Smooth muscle cell (in vitro differentiated cells): ENCODE measurements at regions not wholly inside any gene's neighbourhood (a gene's known extent, or its start where the extent isn't known, plus 50 kb on each side); places are given as distances from the start of the nearest gene placed in this dataset.

ENCODE experiments used
- DNase-seq: peaks from one replicate; lab custom pipeline; 2025; ENCODE audit not compliant: unreplicated experiment; lab: John Stamatoyannopoulos, UW
- H2AFZ ChIP-seq: fragments of 200-600 bp; sonication (generic); 2 replicates; pipeline ENCODE4 v1.6.0; 2016; ENCODE audit warnings: antibody characterized with exemption, low read depth, mild to moderate bottlenecking
- H3F3A ChIP-seq: fragments of 200-600 bp; sonication (generic); 2 replicates; pipeline ENCODE4 v1.6.0; 2017; ENCODE audit warnings: antibody characterized with exemption, low read depth
- H3K27ac ChIP-seq: fragments of 200-600 bp; sonication (generic); 2 replicates; pipeline ENCODE4 v1.5.1; 2016; ENCODE audit warnings: low read depth, mild to moderate bottlenecking
- H3K27me3 ChIP-seq: fragments of 200-600 bp; sonication (generic); 2 replicates; pipeline ENCODE4 v1.6.1; 2016; ENCODE audit warnings: low read depth, mild to moderate bottlenecking
- H3K36me3 ChIP-seq: fragments of 200-600 bp; sonication (generic); 2 replicates; pipeline ENCODE4 v1.5.1; 2016; ENCODE audit warnings: low read depth
- H3K4me1 ChIP-seq: fragments of 200-600 bp; sonication (generic); 2 replicates; pipeline ENCODE4 v1.5.1; 2016; ENCODE audit warnings: low read depth
- H3K4me2 ChIP-seq: fragments of 200-600 bp; sonication (generic); 2 replicates; pipeline ENCODE4 v1.6.0; 2016; ENCODE audit warnings: mild to moderate bottlenecking
- H3K4me3 ChIP-seq: fragments of 200-600 bp; sonication (generic); 2 replicates; pipeline ENCODE4 v1.5.1; 2016; ENCODE audit warnings: mild to moderate bottlenecking
- H3K79me2 ChIP-seq: fragments of 200-600 bp; sonication (generic); 2 replicates; pipeline ENCODE4 v1.6.0; 2016; ENCODE audit warnings: low read depth, mild to moderate bottlenecking
- H3K9ac ChIP-seq: fragments of 200-600 bp; sonication (generic); 2 replicates; pipeline ENCODE4 v1.6.0; 2016; ENCODE audit warnings: low read depth
- H3K9me3 ChIP-seq: fragments of 200-600 bp; sonication (generic); replicated peaks from 2 replicates; pipeline ENCODE4 v1.5.1; 2016; ENCODE audit warnings: low read depth
- H4K20me1 ChIP-seq: fragments of 200-600 bp; sonication (generic); 2 replicates; pipeline ENCODE4 v1.6.0; 2016; ENCODE audit warnings: low read depth
- WGBS: methylation state at CpG from one replicate; pipeline ENCODE4 v1.1.7; 2016; ENCODE audit warnings: low lambda C conversion rate; 5-methylcytosine and 5-hydroxymethylcytosine counted together
- TF ChIP-seq, protein P1 (sequence below): fragments of 200-600 bp; sonication (generic); IDR thresholded peaks from 2 replicates; pipeline ENCODE4 v1.5.1; 2017; ENCODE audit warnings: borderline replicate concordance, mild to moderate bottlenecking, antibody characterized with exemption; ENCODE audit not compliant: insufficient read depth, poor library complexity, severe bottlenecking

DNA sequence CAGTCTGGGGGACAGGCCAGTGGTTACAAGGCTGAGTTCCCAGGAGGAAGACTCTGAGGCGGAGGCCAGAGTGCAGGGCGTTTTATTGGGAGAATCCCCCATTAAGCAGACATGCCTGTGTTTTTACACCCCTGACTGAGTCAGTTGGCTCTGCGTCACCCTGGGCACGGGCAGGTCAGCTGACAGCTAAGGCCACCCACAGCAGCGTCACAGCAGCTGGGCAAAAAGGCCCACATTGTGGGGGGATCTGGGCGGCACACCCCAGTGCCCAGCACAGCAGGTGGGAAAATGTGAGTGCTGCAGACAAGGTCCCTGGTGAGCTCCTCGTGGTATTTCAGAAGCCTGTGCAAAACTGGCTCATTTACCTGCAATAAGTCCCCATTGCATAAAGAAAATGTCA, 184.7 kb downstream of the AACS start:
- Histone ChIP-seq H3K79me2 (no peaks in the 10 kb centered on the region), H3K27me3 (no peaks in the 10 kb centered on the region), H3K4me1 (no peaks in the 10 kb centered on the region), H3K4me3 (no peak overlapping the region), H3K27ac (no peak overlapping the region), H3K9me3 (no peaks in the 10 kb centered on the region), H3K9ac (no peak overlapping the region), H3K4me2 (no peak overlapping the region), H3K36me3 (no peaks in the 10 kb centered on the region), H3F3A (no peaks in the 10 kb centered on the region), H4K20me1 (no peaks in the 10 kb centered on the region), H2AFZ (no peak overlapping the region)
- 92% methylated on average over 7 of the region's 7 CpGs for WGBS
- TF ChIP-seq, protein P1, sequence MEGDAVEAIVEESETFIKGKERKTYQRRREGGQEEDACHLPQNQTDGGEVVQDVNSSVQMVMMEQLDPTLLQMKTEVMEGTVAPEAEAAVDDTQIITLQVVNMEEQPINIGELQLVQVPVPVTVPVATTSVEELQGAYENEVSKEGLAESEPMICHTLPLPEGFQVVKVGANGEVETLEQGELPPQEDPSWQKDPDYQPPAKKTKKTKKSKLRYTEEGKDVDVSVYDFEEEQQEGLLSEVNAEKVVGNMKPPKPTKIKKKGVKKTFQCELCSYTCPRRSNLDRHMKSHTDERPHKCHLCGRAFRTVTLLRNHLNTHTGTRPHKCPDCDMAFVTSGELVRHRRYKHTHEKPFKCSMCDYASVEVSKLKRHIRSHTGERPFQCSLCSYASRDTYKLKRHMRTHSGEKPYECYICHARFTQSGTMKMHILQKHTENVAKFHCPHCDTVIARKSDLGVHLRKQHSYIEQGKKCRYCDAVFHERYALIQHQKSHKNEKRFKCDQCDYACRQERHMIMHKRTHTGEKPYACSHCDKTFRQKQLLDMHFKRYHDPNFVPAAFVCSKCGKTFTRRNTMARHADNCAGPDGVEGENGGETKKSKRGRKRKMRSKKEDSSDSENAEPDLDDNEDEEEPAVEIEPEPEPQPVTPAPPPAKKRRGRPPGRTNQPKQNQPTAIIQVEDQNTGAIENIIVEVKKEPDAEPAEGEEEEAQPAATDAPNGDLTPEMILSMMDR = no peak
- no peak for DNase-seq

DNA sequence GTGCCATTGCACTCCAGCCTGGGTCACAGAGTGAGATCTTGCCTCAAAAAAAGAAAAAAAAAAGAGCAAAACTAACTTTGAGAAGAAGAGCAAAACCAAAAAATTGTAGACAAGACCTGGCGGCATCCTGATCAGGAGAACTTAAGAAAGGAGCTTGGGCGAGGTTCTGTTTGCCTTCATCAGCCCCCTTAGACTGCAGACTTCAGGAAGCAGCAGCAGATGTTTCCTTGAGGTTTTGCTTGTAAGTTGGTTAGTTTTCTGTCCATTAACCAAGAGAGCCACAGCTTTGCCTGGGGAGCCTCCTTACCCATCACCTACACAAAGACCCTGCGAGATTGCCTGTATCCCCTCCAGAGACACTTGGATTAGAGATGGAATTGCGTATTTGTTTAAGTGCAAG, 189.0 kb downstream of the AACS start:
- H3K36me3 ChIP-seq = no peaks in the 10 kb centered on the region
- no peak overlapping the region for H3K4me2 ChIP-seq
- H3K79me2 ChIP-seq = no peaks in the 10 kb centered on the region
- TF ChIP-seq, protein P1 = no peak
- H2AFZ ChIP-seq = no peak overlapping the region
- no peak overlapping the region for H3K4me3 ChIP-seq
- H3K27me3 ChIP-seq = no peaks in the 10 kb centered on the region
- no peaks in the 10 kb centered on the region for H3K9me3 ChIP-seq
- no peak for DNase-seq
- no peaks in the 10 kb centered on the region for H4K20me1 ChIP-seq
- H3F3A ChIP-seq = no peaks in the 10 kb centered on the region
- WGBS = 86% methylated on average over 4 of the region's 4 CpGs
- H3K27ac ChIP-seq = no peak overlapping the region
- H3K4me1 ChIP-seq = no peaks in the 10 kb centered on the region
- H3K9ac ChIP-seq = no peak overlapping the region

DNA sequence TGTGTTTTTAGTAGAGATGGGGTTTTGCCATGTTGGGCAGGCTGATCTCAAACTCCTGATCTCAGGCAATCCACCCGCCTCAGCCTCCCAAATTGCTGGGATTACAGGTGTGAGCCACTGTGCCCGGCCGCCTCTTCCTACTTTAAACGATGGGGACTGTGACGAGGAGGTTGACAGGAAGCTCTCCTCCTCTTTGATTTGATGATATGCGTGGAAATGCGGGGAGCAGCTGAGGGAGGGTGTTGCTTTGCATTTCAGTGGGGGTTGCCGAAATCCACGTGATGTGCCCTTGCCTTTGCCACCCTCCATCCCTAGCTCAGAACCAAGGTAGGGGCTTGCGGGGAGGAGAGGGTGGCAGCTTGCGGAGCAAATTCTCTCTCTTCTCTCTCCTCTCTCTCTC, 189.6 kb downstream of the AACS start:
- TF ChIP-seq, protein P1 = no peak

DNA sequence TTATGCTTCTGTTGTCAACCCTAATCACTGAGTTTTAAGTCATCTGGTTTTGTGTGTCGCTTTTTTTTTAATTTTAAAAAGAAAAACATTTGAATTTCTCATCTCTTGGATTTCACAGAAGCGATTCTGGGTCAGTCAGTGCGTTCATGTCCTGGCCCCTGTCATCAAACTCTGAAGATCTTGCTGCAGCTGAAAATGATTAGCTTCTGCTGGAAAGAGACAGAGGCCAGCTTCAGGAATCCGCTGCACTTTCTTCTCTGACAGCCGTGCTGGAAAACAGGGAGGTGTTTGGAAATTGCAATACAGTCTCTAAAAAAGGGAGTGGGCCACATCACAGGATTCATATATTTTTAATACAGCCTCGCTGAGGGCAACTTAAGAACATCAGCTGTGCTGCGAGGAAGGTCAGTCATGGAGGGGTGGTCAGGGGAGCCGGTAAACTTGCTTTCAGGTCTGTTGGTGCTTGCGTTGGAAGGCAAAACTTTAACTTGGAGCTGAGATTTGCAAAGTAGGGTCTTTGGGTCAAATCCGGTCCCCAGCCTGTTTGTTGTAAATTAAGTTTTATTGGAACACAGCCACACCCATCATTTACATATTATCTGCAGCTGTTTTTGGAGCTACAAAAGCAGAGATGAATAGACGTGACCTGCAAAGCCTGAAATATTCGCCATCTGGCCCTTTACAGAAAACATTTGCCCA, 190.8 kb downstream of the AACS start:
- H3K4me2 ChIP-seq = no peak overlapping the region
- H3K36me3 ChIP-seq = no peaks in the 10 kb centered on the region
- DNase-seq = no peak
- no peaks in the 10 kb centered on the region for H3K27me3 ChIP-seq
- no peaks in the 10 kb centered on the region for H3F3A ChIP-seq
- H3K9me3 ChIP-seq = no peaks in the 10 kb centered on the region
- no peaks in the 10 kb centered on the region for H3K79me2 ChIP-seq
- H3K27ac ChIP-seq = no peak overlapping the region
- no peak overlapping the region for H3K4me3 ChIP-seq
- no peak overlapping the region for H3K9ac ChIP-seq
- H4K20me1 ChIP-seq = no peaks in the 10 kb centered on the region
- TF ChIP-seq, protein P1 = no peak
- no peaks in the 10 kb centered on the region for H3K4me1 ChIP-seq
- 86% methylated on average over 12 of the region's 12 CpGs for WGBS
- no peak overlapping the region for H2AFZ ChIP-seq

More for the DNA sequence above, 189.6 kb downstream of the AACS start:
- no peak for DNase-seq
- Histone ChIP-seq H3K27ac (no peak overlapping the region), H4K20me1 (no peaks in the 10 kb centered on the region), H3K27me3 (no peaks in the 10 kb centered on the region), H3K4me2 (no peak overlapping the region), H3K36me3 (no peaks in the 10 kb centered on the region), H3K9me3 (no peaks in the 10 kb centered on the region), H3K9ac (no peak overlapping the region), H2AFZ (no peak overlapping the region), H3K79me2 (no peaks in the 10 kb centered on the region), H3K4me1 (no peaks in the 10 kb centered on the region), H3K4me3 (no peak overlapping the region), H3F3A (no peaks in the 10 kb centered on the region)
- WGBS = 73% methylated on average over 11 of the region's 11 CpGs
